NOMO-1 treated with DMSO at 0.1 percent for 48 hours (cell line): ENCODE measurements at regions not wholly inside any gene's neighbourhood (a gene's known extent, or its start where the extent isn't known, plus 50 kb on each side); places are given as distances from the start of the nearest gene placed in this dataset.
"Not testable (repeated sequence)": the region's sequence is repeated elsewhere in the genome, so short reads cannot be mapped to it uniquely, and the experiment has no call there.

Source experiments
- DNase-seq: peaks from one replicate; lab custom pipeline; 2025; ENCODE audit not compliant: unreplicated experiment; lab: John Stamatoyannopoulos, UW

- no peak for DNase-seq
Observed at GRCh38 chr13:23087880-23088279, 92.9 kb upstream of the SGCG start.

- DNase-seq: no peak
Observed at GRCh38 chr13:23098161-23098907, 82.4 kb upstream of the SGCG start.

GRCh38 chr13:23105051-23105450 is 75.7 kb upstream of the SGCG start:
- no peak for DNase-seq

GRCh38 chr13:23107665-23108064 is 73.1 kb upstream of the SGCG start:
- no peak for DNase-seq

- DNase-seq: no peak
Observed at GRCh38 chr13:23119131-23119530, 61.6 kb upstream of the SGCG start.

- not testable (repeated sequence) for DNase-seq
Observed at GRCh38 chr13:23127540-23127939, 53.2 kb upstream of the SGCG start.

- no peak for DNase-seq
Observed at GRCh38 chr13:23129331-23129730, 51.4 kb upstream of the SGCG start.
